Stimulated activated effector memory CD8-positive, alpha-beta T cell treated with anti-CD3 and anti-CD28 coated beads, Interleukin-12 subunit alpha, Interleukin-12 subunit beta, amount 100 ng/mL, for 72 hours (primary cell): ENCODE measurements at regions not wholly inside any gene's neighbourhood (a gene's known extent, or its start where the extent isn't known, plus 50 kb on each side); places are given as distances from the start of the nearest gene placed in this dataset.
"Not testable (repeated sequence)": the region's sequence is repeated elsewhere in the genome, so short reads cannot be mapped to it uniquely, and the experiment has no call there.

Experiments
- ATAC-seq: fragments of 150-1000 bp; cut with Tn5 transposase; 2 replicates; pipeline ENCODE4 v1.10.0; 2021
- DNase-seq, 2 donors: peaks; one replicate each; pipeline ENCODE4 v3.0.0; 2021 to 2022; ENCODE audit warnings: low spot score in 2 of 2
- H3K27ac Mint-ChIP-seq: one replicate; pipeline ENCODE4 v1.8.0; 2022; ENCODE audit warnings: mild to moderate bottlenecking, mixed read lengths
- H3K36me3 Mint-ChIP-seq: one replicate; pipeline ENCODE4 v1.8.0; 2022; ENCODE audit warnings: mild to moderate bottlenecking, mixed read lengths
- H3K4me1 Mint-ChIP-seq: one replicate; pipeline ENCODE4 v1.8.0; 2022; ENCODE audit warnings: mixed read lengths
- H3K4me3 Mint-ChIP-seq: one replicate; pipeline ENCODE4 v1.8.0; 2022; ENCODE audit warnings: mild to moderate bottlenecking, mixed read lengths
- H3K9me3 Mint-ChIP-seq: one replicate; pipeline ENCODE4 v1.8.0; 2022; ENCODE audit warnings: mixed read lengths

DNA sequence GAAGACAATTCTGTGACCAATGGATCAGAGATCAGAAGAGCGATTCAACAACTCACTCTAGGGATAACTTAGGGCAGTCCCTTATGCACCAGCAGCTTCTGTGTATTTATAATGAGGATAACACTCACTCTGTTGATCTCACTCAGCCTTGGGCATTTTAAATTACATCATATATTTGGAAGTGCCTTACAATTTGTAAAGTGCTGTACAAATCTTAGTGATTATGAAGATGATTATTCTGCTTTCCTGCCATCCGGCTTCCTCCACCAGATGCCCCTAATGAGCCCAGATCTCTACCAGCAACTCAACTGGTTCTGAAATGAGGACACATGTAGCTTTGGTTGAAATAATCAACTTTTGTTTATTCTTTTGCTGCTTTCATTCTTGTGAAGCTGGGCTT, 105.3 kb downstream of the PCSK1 start:
- Mint-ChIP-seq H3K9me3 (no peaks in the 10 kb centered on the region), H3K27ac (no peak overlapping the region), H3K36me3 (no peaks in the 10 kb centered on the region), H3K4me1 (peaks cover 10% of the 10 kb centered on the region), H3K4me3 (no peak overlapping the region)
- DNase-seq (no peak), ATAC-seq (no peak)

- DNase-seq (no peak), ATAC-seq (no peak)
- H3K36me3 Mint-ChIP-seq = no peaks in the 10 kb centered on the region
- no peak overlapping the region for H3K4me3 Mint-ChIP-seq
- H3K27ac Mint-ChIP-seq = no peak overlapping the region
- H3K4me1 Mint-ChIP-seq = peaks cover 10% of the 10 kb centered on the region
- H3K9me3 Mint-ChIP-seq = no peaks in the 10 kb centered on the region
Observed at GRCh38 chr5:96326902-96327301, 106.1 kb downstream of the PCSK1 start.

GRCh38 chr5:96324708-96325107, 108.3 kb downstream of the PCSK1 start:
- Mint-ChIP-seq H3K4me3 (no peak overlapping the region), H3K36me3 (no peaks in the 10 kb centered on the region), H3K9me3 (no peaks in the 10 kb centered on the region), H3K27ac (no peak overlapping the region), H3K4me1 (no peaks in the 10 kb centered on the region)
- ATAC-seq = no peak
- DNase-seq = no peak

DNA sequence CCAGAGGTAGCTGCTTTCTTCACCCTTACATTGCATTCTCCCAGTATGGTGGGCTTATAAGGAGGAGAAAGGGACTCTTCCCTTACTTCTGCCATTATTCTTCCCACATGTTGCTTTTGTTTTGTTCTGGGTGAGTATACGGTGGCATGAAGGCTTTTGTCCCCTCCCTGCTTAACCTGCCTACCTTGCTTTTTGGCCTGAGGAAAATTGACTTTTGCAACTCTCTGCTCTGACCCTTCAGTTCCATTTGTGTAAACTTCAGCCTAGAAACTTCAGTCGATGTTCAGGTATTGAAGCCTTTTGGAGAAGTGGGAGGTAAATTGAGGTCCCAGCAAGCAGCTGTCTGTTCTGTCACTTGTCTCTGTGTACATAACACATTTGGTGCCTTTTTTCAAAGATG, 110.2 kb downstream of the PCSK1 start:
- no peaks in the 10 kb centered on the region for H3K9me3 Mint-ChIP-seq
- no peaks in the 10 kb centered on the region for H3K4me1 Mint-ChIP-seq
- ATAC-seq (no peak), DNase-seq (no peak)
- H3K4me3 Mint-ChIP-seq = no peak overlapping the region
- no peak overlapping the region for H3K27ac Mint-ChIP-seq
- H3K36me3 Mint-ChIP-seq = no peaks in the 10 kb centered on the region

- ATAC-seq (no peak), DNase-seq (no peak)
- Mint-ChIP-seq H3K36me3 (no peaks in the 10 kb centered on the region), H3K9me3 (no peaks in the 10 kb centered on the region), H3K27ac (no peak overlapping the region), H3K4me1 (no peaks in the 10 kb centered on the region), H3K4me3 (no peak overlapping the region)
Observed at GRCh38 chr5:96322217-96322616, 110.8 kb downstream of the PCSK1 start.

- Mint-ChIP-seq H3K27ac (no peak overlapping the region), H3K36me3 (no peaks in the 10 kb centered on the region), H3K9me3 (no peaks in the 10 kb centered on the region), H3K4me3 (no peak overlapping the region), H3K4me1 (no peaks in the 10 kb centered on the region)
- ATAC-seq = no peak
- no peak for DNase-seq
Observed at GRCh38 chr5:96321345-96321744, 111.7 kb downstream of the PCSK1 start.

- no peak for ATAC-seq
- H3K36me3 Mint-ChIP-seq = no peaks in the 10 kb centered on the region
- no peak overlapping the region for H3K27ac Mint-ChIP-seq
- H3K4me1 Mint-ChIP-seq = no peaks in the 10 kb centered on the region
- DNase-seq = no peak
- H3K9me3 Mint-ChIP-seq = no peaks in the 10 kb centered on the region
- no peak overlapping the region for H3K4me3 Mint-ChIP-seq
Observed at GRCh38 chr5:96320797-96321196, 112.3 kb downstream of the PCSK1 start.

DNA sequence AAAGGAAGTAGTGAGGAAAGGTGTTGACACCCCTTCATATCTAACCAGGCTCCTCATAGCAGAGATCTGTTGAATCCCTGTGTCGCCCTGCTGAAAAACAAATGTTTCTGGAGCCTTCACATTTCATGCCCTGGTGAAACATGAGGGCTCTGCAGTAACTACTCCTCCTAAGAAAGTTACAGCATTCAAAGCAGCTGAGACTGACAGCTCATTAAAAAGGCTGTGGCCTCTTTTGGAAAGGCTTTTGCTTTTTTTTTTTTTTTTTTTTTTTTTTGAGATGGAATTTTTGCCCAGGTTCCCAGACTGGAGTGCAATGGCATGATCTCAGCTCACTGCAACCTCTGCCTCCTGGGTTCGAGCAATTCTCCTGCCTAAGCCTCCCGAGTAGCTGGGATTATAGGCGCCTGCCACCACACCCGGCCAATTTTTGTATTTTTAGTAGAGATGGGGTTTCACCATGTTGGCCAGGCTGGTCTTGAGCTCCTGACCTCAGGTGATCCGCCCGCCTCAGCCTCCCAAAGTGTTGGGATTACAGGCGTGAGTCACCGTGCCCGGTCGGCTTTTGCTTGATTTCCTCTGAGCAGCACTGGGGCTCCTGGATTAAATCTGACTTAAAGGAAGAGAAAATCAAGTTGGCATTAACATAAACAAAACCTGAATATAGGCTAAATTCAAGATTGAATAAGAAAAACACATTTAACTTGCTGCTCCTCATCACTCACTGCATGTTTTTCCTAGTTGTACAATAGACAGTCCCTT, 112.9 kb downstream of the PCSK1 start:
- ATAC-seq, H3K9me3 Mint-ChIP-seq, H3K27ac Mint-ChIP-seq, H3K4me3 Mint-ChIP-seq, DNase-seq, H3K36me3 Mint-ChIP-seq, H3K4me1 Mint-ChIP-seq: not testable (repeated sequence)

DNA sequence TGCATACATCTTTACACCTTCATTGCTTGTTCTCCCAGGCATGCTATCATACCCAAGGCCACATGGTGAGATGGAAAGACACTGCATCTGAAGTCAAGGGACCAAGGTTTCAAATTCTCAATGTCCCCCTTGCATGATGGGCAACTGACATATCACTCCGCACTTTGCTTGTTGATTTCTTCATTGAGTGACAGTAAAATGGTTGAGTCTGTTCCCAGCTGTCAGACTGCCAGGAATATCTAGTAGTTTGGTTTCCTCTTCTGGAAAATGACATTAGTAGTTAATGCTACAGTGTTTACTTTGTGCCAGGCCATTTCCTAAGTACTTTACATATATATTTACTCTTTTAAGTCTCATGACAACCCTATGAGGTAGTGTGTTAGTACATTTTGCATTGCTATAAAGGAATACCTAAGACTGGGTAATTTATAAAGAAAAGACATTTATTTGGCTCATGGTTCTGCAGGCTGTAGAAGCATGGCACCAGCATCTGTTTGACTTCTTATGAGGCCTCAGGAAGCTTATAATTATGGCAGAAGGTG, 114.4 kb downstream of the PCSK1 start:
- Mint-ChIP-seq H3K4me3 (no peak overlapping the region), H3K36me3 (no peaks in the 10 kb centered on the region), H3K9me3 (no peaks in the 10 kb centered on the region), H3K4me1 (no peaks in the 10 kb centered on the region), H3K27ac (no peak overlapping the region)
- no peak for ATAC-seq
- no peak for DNase-seq

DNA sequence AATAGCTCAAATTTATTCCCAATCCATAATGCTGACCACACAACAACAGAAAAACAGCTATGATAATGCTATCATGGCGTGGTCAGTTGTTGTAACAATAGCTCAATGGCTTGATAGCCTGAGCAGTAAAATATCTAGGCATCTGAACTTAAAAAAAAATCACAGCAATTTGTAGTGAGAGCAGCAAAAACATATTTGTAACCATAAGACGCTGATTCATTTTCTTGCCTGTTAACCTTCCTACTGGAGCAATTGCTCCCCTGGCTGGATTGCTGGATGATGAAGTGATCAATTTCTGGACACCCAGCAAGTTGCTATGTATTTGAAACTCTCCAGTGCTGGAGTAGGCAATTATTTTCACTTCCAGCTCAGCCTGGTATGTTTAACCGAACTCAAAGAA, 115.1 kb downstream of the PCSK1 start:
- Mint-ChIP-seq H3K27ac (no peak overlapping the region), H3K9me3 (no peaks in the 10 kb centered on the region), H3K4me1 (no peaks in the 10 kb centered on the region), H3K36me3 (no peaks in the 10 kb centered on the region), H3K4me3 (no peak overlapping the region)
- no peak for DNase-seq
- no peak for ATAC-seq

GRCh38 chr5:96316487-96316886, 116.6 kb downstream of the PCSK1 start:
- Mint-ChIP-seq H3K27ac (no peak overlapping the region), H3K4me1 (no peaks in the 10 kb centered on the region), H3K9me3 (no peaks in the 10 kb centered on the region), H3K36me3 (no peaks in the 10 kb centered on the region), H3K4me3 (no peak overlapping the region)
- ATAC-seq (no peak), DNase-seq (no peak)

- DNase-seq (no peak), ATAC-seq (no peak)
- Mint-ChIP-seq H3K36me3 (no peaks in the 10 kb centered on the region), H3K9me3 (peaks cover 3% of the 10 kb centered on the region), H3K4me3 (no peak overlapping the region), H3K27ac (no peak overlapping the region), H3K4me1 (no peaks in the 10 kb centered on the region)
Observed at GRCh38 chr5:96316017-96316416, 117.0 kb downstream of the PCSK1 start.

- H3K36me3 Mint-ChIP-seq = no peaks in the 10 kb centered on the region
- H3K9me3 Mint-ChIP-seq = peaks cover 7% of the 10 kb centered on the region
- H3K27ac Mint-ChIP-seq = no peak overlapping the region
- no peak overlapping the region for H3K4me3 Mint-ChIP-seq
- no peaks in the 10 kb centered on the region for H3K4me1 Mint-ChIP-seq
- no peak for DNase-seq
- ATAC-seq = no peak
Observed at GRCh38 chr5:96315431-96315830, 117.6 kb downstream of the PCSK1 start.

DNA sequence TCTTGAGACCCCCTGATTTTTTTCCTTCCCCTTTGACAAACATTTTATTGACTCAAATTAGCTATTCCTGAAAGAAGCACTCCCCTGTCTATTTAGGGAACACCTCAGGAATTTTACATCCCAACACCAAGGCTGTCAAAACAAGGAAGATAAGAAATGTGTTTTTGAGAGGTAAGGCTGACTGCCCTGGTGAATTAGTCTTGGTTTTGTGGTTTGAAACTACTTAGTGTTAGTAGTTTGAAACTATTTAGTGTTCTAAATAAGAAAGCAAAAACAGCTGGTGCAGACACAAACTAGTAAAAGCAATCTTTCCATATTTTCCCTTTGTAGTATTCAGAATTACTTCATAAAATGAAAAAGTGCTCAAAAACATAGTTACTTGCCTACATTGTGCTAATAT, 120.7 kb downstream of the PCSK1 start:
- ATAC-seq (no peak), DNase-seq (no peak)
- Mint-ChIP-seq H3K27ac (no peak overlapping the region), H3K36me3 (no peaks in the 10 kb centered on the region), H3K4me3 (no peak overlapping the region), H3K9me3 (peaks cover 7% of the 10 kb centered on the region), H3K4me1 (no peaks in the 10 kb centered on the region)

- peaks cover 15% of the 10 kb centered on the region for H3K9me3 Mint-ChIP-seq
- not testable (repeated sequence) for H3K4me1 Mint-ChIP-seq, H3K4me3 Mint-ChIP-seq, ATAC-seq, H3K36me3 Mint-ChIP-seq, H3K27ac Mint-ChIP-seq, DNase-seq
Observed at GRCh38 chr5:96307047-96307446, 126.0 kb downstream of the PCSK1 start.

DNA sequence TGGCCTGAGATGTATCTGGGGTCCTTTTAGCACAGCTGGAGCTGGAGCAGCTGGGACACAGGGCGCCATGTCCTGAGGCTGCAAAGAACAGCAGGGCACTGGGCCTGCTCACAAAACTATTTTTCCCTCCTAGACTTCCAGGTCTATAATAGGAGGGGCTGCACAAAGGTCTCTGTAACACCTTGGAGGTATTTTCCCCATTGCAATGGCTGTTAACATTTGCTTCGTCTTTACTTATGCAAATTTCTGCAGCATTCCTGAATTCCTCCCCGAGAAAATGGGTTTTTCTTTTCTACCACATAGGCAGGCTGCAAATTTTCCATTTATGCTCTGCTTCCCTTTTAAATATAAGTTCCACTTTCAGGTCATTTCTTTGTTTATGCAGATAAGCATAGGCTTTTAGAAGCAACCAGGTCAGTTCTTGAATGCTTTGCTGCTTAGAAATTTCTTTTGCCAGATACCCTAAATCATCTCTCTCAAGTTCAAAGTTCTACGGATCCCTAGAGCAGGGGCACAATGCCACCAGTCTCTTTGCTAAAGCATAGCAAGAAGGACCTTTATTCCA, 130.8 kb downstream of the PCSK1 start:
- no peak overlapping the region for H3K27ac Mint-ChIP-seq
- peaks cover 11% of the 10 kb centered on the region for H3K9me3 Mint-ChIP-seq
- no peaks in the 10 kb centered on the region for H3K4me1 Mint-ChIP-seq
- ATAC-seq (no peak), DNase-seq (no peak)
- H3K36me3 Mint-ChIP-seq = no peaks in the 10 kb centered on the region
- H3K4me3 Mint-ChIP-seq = no peak overlapping the region
